Esophagus (tissue), 2 donors: ENCODE measurements at regions not wholly inside any gene's neighbourhood (a gene's known extent, or its start where the extent isn't known, plus 50 kb on each side); places are given as distances from the start of the nearest gene placed in this dataset.

Experiments used
- H3K27ac ChIP-seq, 2 donors: one replicate each; pipeline ENCODE4 v1.5.1; 2013; ENCODE audit warnings: low read depth in 2 of 2, mild to moderate bottlenecking in 2 of 2, inconsistent platforms in 1 of 2, low read length in 1 of 2, moderate library complexity in 1 of 2
- H3K27me3 ChIP-seq, 2 donors: one replicate each; pipeline ENCODE4 v1.6.1; 2013; ENCODE audit warnings: low read length in 2 of 2, control low read depth in 1 of 2, mild to moderate bottlenecking in 1 of 2; ENCODE audit not compliant: insufficient read depth in 2 of 2, control insufficient read depth in 1 of 2
- H3K36me3 ChIP-seq, 2 donors: one replicate each; pipeline ENCODE4 v1.6.1; 2013; ENCODE audit warnings: low read length in 1 of 2; ENCODE audit not compliant: control insufficient read depth in 2 of 2, insufficient read depth in 2 of 2
- H3K4me1 ChIP-seq, 2 donors: one replicate each; pipeline ENCODE4 v1.6.1; 2013; ENCODE audit warnings: low read length in 1 of 2; ENCODE audit not compliant: control insufficient read depth in 2 of 2, insufficient read depth in 2 of 2
- H3K4me3 ChIP-seq, 2 donors: one replicate each; pipeline ENCODE4 v1.5.1; 2013; ENCODE audit warnings: low read length in 2 of 2, mild to moderate bottlenecking in 2 of 2, low read depth in 1 of 2, moderate library complexity in 1 of 2
- H3K9me3 ChIP-seq, 2 donors: one replicate each; pipeline ENCODE4 v1.6.1; 2013; ENCODE audit warnings: mild to moderate bottlenecking in 2 of 2, low read depth in 1 of 2, low read length in 1 of 2, moderate library complexity in 1 of 2; ENCODE audit not compliant: control insufficient read depth in 2 of 2, insufficient read depth in 1 of 2
- WGBS, 2 donors: extraction: QIAGEN DNeasy Blood & Tissue Kit; methylation state at CpG; one replicate each; pipeline ENCODE4 v1.1.7; 2013; 5-methylcytosine and 5-hydroxymethylcytosine counted together
- donor health status: healthy with polysubstance abuse.
- donor health status: Bipolar disorder and iron deficiency.

GRCh38 chr10:113470372-113471240 is 82.2 kb upstream of the HABP2 start:
- 85 to 93% methylated on average over 5 of the region's 5 CpGs for WGBS, 2 donors
- H3K9me3 ChIP-seq, result no peaks in the 10 kb centered on the region
- H3K36me3 ChIP-seq, result no peaks in the 10 kb centered on the region
- no peaks in the 10 kb centered on the region for H3K27me3 ChIP-seq
- no peak overlapping the region for H3K27ac ChIP-seq
- H3K4me3 ChIP-seq, result no peak overlapping the region
- H3K4me1 ChIP-seq, result no peaks in the 10 kb centered on the region

GRCh38 chr10:113471241-113471996 is 81.4 kb upstream of the HABP2 start:
- WGBS, 2 donors, result 85% methylated on average over 6 of the region's 6 CpGs
- Histone ChIP-seq H3K27me3 (no peaks in the 10 kb centered on the region), H3K4me1 (no peaks in the 10 kb centered on the region), H3K27ac (no peak overlapping the region), H3K9me3 (no peaks in the 10 kb centered on the region), H3K4me3 (no peak overlapping the region), H3K36me3 (no peaks in the 10 kb centered on the region)

- H3K27me3 ChIP-seq, result no peaks in the 10 kb centered on the region
- H3K27ac ChIP-seq, result no peak overlapping the region
- H3K4me1 ChIP-seq, result peaks cover 0 to 3% of the 10 kb centered on the region in 2 donors
- H3K36me3 ChIP-seq, result no peaks in the 10 kb centered on the region
- no peak overlapping the region for H3K4me3 ChIP-seq
- H3K9me3 ChIP-seq, result peaks cover 0 to 2% of the 10 kb centered on the region in 2 donors
- 74 to 77% methylated on average over 1 of the region's 1 CpG for WGBS, 2 donors
Measured at GRCh38 chr10:113473011-113473410, 79.8 kb upstream of the HABP2 start.

- H3K4me1 ChIP-seq, result peaks cover 0 to 3% of the 10 kb centered on the region in 2 donors
- H3K27ac ChIP-seq, result no peak overlapping the region
- WGBS, 2 donors, result 87 to 89% methylated on average over 3 of the region's 3 CpGs
- no peaks in the 10 kb centered on the region for H3K36me3 ChIP-seq
- peaks cover 0 to 5% of the 10 kb centered on the region in 2 donors for H3K9me3 ChIP-seq
- no peaks in the 10 kb centered on the region for H3K27me3 ChIP-seq
- H3K4me3 ChIP-seq, result no peak overlapping the region
Measured at GRCh38 chr10:113473851-113474250, 79.0 kb upstream of the HABP2 start.

GRCh38 chr10:113474752-113475151 is 78.1 kb upstream of the HABP2 start:
- no peak overlapping the region for H3K27ac ChIP-seq
- H3K9me3 ChIP-seq, result peaks cover 6 to 14% of the 10 kb centered on the region in 2 donors
- WGBS, 2 donors, result 65 to 75% methylated on average over 2 of the region's 2 CpGs
- no peak overlapping the region for H3K4me3 ChIP-seq
- H3K4me1 ChIP-seq, result peaks cover 0 to 3% of the 10 kb centered on the region in 2 donors
- no peaks in the 10 kb centered on the region for H3K36me3 ChIP-seq
- H3K27me3 ChIP-seq, result no peaks in the 10 kb centered on the region

- Histone ChIP-seq H3K27me3 (no peaks in the 10 kb centered on the region), H3K4me1 (peaks cover 0 to 3% of the 10 kb centered on the region in 2 donors), H3K9me3 (peaks cover 9 to 15% of the 10 kb centered on the region in 2 donors), H3K27ac (no peak overlapping the region), H3K36me3 (no peaks in the 10 kb centered on the region), H3K4me3 (no peak overlapping the region)
- WGBS, 2 donors, result 37 to 48% methylated on average over 4 of the region's 4 CpGs
Measured at GRCh38 chr10:113475381-113475807, 77.5 kb upstream of the HABP2 start.

GRCh38 chr10:113476191-113476590 is 76.7 kb upstream of the HABP2 start:
- H3K27ac ChIP-seq, result no peak overlapping the region
- peaks cover 0 to 3% of the 10 kb centered on the region in 2 donors for H3K4me1 ChIP-seq
- no peak overlapping the region for H3K4me3 ChIP-seq
- H3K27me3 ChIP-seq, result no peaks in the 10 kb centered on the region
- no peaks in the 10 kb centered on the region for H3K36me3 ChIP-seq
- peaks cover 9 to 15% of the 10 kb centered on the region in 2 donors for H3K9me3 ChIP-seq
- WGBS, 2 donors, result 59 to 62% methylated on average over 7 to 8 of the region's 8 CpGs

GRCh38 chr10:113476673-113477072 is 76.2 kb upstream of the HABP2 start:
- Histone ChIP-seq H3K9me3 (peaks cover 9 to 15% of the 10 kb centered on the region in 2 donors), H3K27me3 (no peaks in the 10 kb centered on the region), H3K27ac (no peak overlapping the region), H3K4me1 (peaks cover 0 to 3% of the 10 kb centered on the region in 2 donors), H3K36me3 (no peaks in the 10 kb centered on the region), H3K4me3 (no peak overlapping the region)
- 81 to 88% methylated on average over 5 of the region's 5 CpGs for WGBS, 2 donors

- Histone ChIP-seq H3K27me3 (no peaks in the 10 kb centered on the region), H3K4me1 (peaks cover 0 to 3% of the 10 kb centered on the region in 2 donors)
- 93 to 94% methylated on average over 3 of the region's 3 CpGs for WGBS, 2 donors
Measured at GRCh38 chr10:113477451-113477850, 75.4 kb upstream of the HABP2 start.

More at GRCh38 chr10:113477451-113477850, 75.4 kb upstream of the HABP2 start:
- H3K4me3 ChIP-seq, result no peak overlapping the region
- H3K9me3 ChIP-seq, result peaks cover 9 to 16% of the 10 kb centered on the region in 2 donors
- H3K27ac ChIP-seq, result no peak overlapping the region
- H3K36me3 ChIP-seq, result no peaks in the 10 kb centered on the region
